KBM-7 (cell line): ENCODE measurements at regions not wholly inside any gene's neighbourhood (a gene's known extent, or its start where the extent isn't known, plus 50 kb on each side); places are given as distances from the start of the nearest gene placed in this dataset.
"Not testable (repeated sequence)": the region's sequence is repeated elsewhere in the genome, so short reads cannot be mapped to it uniquely, and the experiment has no call there.

Experiments
- DNase-seq: peaks from one replicate; pipeline ENCODE4 v3.0.0-alpha.2; 2015
- in situ Hi-C: fragments of 300-500 bp; cut with MboI; formaldehyde crosslinking; loops from 2 replicates; pipeline ENCODE4 v1.14.3; 2020; ENCODE audit warnings: low sequenced_read_pairs, low pct_unique_long_range_greater_than_20kb, mixed read lengths

DNA sequence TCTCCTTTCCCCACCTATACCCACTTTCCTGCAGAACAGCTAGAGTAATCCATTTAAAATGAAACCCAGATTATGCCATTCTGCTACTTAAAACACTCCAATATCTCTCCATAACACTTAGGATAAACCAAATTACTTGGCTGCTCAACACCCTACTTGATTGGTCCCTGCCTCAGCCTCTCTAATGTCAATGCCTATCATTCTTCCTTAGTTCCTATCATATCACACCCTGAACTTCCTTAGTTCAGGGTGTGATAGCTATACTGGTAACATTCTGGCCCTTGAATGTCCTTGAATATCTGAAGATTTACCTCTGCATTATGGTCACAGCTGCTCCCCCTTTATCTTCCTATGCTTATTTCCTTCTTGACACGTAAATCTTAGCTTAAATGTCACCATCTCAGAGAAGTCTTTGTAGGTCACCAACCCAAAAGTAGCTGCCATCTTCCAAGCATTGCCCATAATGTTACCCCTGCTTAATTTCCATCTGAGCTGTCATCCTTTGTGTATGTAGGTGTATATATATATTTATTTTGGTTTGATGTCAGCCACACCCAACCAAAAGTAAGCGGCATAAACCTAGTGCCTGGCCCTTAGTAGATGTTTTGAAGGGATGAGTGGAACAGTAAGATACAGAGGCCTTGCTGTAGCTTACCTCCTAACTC is 379.8 kb downstream of the PTPRC start:
- in situ Hi-C loops: no loop called here

DNA sequence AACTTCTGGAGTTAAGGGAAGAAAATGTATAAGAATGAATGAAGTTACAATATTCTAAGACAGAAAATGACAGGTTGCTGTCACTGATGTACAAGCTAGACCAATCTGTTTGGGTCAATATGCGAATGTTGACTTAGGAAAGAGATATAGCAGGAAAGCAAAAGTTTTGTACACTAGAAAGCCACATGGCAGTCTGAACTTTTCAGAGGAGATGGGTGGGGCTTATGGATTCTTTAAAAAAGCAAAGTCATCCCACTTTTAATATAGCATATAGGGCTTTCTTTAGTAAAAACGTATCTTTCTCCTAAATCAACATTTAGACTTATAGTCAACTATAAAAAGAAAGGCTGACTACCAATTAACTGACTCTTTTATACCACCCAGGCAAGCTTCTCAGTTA is 381.2 kb downstream of the PTPRC start:
- no peak for DNase-seq

More for the DNA sequence above, 379.8 kb downstream of the PTPRC start:
- DNase-seq: no peak

DNA sequence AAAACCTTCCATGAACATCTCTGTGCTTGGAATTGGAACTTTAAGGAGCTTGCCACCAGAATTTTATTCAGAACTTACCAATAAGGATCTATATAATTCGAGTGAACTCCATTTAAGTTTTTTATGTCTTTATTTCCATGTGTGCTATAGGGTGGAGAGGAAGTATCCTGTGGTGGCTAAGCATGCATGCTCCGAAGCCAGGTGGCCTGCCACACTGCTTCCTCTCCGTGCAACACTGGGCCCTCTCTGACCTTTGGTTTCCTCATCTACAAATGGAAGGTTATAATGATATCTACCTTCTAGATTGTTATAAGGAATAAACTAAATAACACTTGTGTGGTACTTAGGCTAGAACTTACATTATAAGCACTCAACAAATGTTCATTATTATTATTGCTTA is 382.1 kb downstream of the PTPRC start:
- in situ Hi-C loops: no loop called here
- DNase-seq: peak; percentile 75

More for the DNA sequence above, 381.2 kb downstream of the PTPRC start:
- in situ Hi-C loops: no loop called here

DNA sequence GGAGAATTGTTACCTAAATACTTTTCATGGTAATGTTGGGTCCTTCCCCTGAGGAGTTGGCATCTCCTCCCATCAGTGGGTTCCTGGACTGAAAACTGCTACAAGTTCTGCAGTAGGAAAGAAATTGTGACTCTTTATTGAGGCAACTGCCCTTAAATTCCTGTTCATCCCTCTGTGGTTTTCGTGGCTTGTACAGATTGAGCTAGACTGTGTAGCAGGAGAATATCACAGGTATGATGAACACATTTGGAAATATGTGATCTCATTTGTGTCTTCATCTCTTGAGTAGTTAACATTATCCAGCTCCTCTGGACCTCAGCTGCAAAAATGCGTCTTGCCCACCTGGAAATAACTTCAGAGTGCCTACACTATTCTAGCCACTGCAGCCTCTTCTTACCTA is 390.6 kb downstream of the PTPRC start:
- DNase-seq: peak; percentile 45
- in situ Hi-C loops: no loop called here

DNA sequence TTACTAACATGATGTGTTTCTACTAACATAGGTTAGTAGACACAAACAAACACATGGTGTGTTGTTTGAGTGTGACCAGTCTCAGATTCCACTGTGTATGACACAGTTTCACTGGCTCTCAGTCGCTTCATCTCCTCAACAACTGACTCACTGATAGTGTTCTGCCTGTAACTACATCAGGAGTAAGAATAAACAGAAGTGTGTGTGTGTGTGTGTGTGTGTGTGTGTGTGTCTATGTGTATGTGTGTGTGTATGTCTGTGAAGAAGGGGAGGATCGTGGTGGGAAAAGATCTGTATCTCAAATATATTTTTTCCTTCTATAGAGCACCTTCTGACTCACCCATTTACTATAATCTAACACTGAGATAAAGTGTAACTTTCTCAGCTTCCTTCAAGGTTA is 391.0 kb downstream of the PTPRC start:
- in situ Hi-C loops: no loop called here
- DNase-seq: no peak

DNA sequence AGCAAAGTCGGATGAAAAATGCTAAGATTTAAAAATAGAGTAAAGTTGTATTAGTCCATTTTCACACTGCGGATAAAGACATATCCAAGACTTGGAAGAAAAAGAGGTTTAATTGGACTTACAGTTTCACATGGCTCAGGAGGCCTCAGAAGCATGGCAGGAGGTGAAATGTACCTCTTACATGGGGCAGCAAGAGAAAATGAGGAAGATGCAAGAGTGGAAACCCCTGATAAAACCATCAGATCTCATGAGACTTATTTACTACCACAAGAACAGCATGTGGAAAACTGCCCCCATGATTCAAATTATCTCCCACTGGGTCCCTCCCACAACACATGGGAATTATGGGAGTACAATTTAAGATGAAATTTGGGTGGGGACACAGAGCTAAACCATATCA is 391.7 kb downstream of the PTPRC start:
- in situ Hi-C loops: not testable (repeated sequence)
- peak; percentile 63 for DNase-seq

DNA sequence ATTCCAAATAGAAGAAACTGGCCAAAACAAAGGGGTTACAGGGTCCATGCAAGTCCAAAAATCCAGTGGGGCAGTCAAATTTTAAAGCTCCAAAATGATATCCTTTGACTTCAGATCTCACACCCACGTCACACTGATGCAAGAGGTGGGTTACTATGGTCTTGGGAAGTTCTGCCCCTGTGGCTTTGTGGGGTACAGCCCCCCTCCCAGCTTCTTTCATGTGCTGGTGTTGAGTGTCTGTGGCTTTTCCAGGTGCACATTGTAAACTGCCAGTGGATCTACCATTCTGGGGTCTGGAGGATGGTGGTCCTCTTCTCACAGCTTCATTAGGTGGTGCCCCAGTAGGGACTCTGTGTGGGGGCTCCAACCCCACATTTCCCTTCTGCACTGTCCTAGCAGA is 392.3 kb downstream of the PTPRC start:
- DNase-seq, in situ Hi-C loops: not testable (repeated sequence)

DNA sequence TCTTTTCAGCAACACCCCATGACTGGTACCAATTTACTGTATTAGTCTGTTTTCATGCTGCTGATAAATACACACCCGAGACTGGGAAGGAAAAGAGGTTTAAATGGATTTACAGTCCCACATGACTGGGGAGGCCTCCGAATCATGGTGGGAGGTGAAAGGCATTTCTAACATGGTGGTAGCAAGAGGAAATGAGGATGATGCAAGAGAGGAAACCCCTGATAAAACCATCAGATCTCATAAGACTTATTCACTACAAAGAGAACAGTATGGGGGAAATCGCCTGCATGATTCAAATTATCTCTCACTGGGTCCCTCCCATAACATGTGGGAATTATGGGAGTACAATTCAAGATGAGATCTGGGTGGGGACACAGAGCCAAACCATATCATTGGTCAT is 393.6 kb downstream of the PTPRC start:
- peak; percentile 74 for DNase-seq

DNA sequence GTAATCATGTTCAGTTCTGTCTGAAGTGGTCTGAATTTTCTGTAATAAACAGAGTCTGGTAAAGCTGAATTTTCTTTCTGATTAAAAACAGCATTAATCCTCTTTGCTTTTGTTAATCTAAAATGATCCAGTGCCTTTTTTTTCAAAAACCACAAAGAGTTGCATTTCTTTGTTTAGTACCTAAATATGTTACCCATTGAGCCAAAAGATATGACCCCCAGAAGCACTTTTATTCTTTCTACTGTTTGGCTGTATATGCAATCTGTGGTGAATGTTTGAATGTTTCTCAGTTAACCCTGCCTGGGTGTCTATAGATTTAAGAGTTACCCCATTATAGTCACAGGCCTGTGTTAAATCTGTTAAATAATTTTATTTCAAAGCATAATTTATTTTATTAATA is 394.8 kb downstream of the PTPRC start:
- in situ Hi-C loops: no loop called here
- no peak for DNase-seq

More for the DNA sequence above, 393.6 kb downstream of the PTPRC start:
- in situ Hi-C loops: not testable (repeated sequence)

DNA sequence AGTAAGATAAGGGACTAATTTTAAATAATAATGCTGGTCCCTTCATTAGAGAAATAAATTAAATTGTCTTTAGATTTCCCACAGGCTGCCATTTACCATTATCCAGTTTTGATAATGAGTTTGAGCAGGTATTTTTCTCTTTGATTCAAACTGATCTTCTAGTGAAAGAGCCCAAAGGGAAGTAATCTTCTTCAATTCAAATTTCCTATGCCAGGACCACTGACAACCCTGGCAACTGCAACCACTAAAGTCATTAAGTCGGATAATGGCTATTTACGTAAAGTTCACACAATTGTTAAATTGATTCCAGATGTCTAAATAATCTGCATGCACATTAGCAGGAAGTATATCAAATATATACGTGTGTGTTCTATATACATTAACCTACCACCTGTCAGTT is 399.3 kb downstream of the PTPRC start:
- DNase-seq: no peak
- in situ Hi-C loops: no loop called here

DNA sequence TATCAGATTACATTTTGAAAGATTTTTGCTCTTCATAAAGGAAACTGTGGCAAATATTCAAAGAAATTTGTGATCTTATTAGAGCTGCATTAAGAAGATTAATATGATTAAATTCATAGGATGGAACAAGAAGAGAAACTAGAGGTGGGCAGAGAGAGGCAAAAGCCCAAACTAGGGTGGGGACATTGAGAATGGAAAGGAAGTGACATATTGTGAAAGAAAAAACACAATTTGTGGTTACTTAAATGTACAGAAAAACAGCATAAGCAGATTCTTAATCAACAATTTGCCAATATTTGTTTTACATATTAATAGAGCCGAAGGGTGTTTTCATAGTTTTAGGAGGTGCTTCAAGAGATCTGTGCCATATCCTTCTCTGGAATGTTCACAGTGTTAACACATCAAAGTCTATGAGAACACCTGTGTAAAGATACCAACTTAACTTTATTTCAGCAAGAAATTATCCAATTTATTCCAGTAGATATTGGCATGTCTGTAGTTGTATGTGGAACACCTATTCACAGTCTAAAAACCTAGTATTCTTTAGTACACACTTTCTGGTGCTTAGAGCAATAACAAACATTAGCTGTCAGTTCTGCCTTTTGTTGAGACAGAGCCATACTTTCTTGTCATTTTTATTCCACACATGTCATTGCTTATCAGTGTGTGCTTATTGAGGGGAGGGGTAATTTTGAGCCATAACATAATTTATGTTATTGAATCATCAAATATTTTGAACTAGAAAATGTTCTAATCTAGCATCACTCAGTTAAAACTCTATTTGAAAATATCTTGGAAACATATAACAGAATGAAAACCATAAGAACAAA is 401.5 kb downstream of the PTPRC start:
- in situ Hi-C loops: no loop called here
- DNase-seq: no peak

DNA sequence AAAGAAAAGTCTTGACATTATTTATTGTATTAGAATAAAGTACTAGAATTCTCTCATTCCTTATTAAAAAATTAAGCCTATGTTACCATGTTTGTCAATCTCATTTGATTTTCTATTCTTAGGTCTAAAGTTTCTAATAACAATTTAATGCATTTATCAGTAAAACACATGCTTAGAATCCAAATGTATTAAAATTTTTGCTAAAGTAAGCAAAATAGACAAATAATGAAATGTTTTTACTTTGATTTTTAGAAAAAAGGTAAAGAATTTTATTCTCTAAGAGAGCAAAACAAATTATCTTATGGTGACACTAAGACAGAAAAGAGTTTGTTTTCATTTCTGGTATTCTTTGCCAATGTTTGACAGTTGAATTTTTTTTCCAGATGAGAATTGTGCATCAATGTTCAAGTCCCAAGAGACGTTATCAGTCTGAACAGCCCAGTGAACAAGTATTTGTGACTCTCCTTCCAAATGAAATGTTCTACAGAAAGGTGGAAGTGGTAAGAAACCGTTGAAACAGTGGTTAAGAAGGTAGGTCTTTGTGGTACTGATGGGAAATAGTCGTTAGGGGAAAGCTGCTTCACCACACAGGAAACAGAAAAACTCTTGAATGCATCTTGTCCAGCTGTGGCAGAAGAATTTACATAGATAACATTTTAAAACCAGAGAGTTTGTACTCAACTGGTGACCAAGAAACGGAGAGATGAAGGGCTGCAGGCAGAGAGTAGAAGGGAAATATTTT is 402.5 kb downstream of the PTPRC start:
- DNase-seq: peak; percentile 99
- in situ Hi-C loops: no loop called here

DNA sequence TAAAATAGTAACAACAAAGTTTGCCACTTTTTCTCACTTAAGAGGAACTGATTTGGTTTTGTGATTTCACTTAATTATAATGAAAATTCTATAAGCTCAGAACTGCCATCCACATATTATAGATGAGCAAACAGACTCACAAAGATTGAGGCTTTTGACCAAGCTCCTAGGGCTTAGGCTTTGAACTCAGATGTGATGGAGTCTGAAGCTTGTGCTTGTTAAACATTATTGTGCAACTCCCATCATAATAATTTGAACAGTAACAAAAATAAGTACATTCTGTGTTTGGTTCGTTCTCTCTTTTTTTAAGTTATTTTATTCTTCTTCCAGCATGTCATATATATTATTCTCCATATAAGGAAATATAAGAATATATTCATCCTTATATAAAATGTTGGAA is 403.4 kb downstream of the PTPRC start:
- no peak for DNase-seq
- in situ Hi-C loops: no loop called here

DNA sequence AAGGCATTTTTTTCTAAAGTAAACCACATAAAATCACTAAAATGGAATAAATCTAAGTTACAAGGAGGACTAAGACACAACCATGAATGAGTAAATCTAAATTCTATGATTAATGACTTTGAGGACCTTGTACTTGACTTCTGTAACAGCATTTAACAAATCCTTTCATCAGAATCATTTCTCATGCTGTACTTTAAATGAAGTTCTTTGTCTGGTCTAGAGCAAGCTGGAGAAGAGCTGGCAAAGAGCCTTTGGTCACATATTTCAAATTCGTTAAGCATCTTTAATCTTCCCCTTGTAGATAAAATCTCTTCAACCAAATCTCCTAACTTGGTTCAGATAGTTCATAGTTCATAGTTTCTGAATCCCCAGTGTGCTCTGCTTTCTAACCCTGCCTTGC is 405.4 kb downstream of the PTPRC start:
- in situ Hi-C loops: no loop called here
- DNase-seq: no peak

DNA sequence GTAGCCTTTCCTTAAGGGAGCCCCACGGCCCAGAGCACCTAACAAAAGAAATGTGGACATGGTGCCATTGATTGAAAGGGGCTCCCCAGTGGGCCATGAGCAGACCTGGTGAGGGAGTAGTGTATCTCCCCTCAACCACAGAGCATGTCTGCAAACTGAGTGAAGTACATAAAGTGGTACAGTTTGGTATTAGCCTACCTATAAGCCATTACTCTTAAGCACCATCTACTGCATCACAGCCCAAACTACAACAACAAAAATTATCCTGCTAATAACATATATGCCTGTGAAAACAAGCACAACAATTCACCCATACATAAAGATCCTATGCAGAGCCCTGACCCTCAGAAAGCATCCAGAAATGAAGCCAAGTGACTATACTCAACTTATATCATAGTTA is 407.8 kb downstream of the PTPRC start:
- DNase-seq: no peak
- in situ Hi-C loops: no loop called here

DNA sequence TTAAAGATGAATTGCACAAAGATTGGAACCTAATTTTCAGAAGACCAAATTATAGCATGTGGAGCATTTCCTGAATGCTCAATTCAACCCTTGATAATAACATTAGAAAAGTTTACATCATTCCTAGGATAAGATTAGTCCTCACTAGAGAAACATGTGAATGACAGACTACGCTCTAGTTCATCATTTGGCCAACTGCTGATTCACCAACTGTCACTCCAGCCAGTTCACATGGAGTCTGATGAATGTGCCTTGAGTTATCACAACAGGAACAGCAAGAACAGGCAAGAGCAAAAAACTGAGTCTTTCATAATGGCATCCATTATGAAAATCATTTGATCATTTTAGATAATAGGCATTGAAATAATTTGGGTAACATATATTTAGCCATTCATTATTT is 415.9 kb downstream of the PTPRC start:
- no peak for DNase-seq
- in situ Hi-C loops: no loop called here

DNA sequence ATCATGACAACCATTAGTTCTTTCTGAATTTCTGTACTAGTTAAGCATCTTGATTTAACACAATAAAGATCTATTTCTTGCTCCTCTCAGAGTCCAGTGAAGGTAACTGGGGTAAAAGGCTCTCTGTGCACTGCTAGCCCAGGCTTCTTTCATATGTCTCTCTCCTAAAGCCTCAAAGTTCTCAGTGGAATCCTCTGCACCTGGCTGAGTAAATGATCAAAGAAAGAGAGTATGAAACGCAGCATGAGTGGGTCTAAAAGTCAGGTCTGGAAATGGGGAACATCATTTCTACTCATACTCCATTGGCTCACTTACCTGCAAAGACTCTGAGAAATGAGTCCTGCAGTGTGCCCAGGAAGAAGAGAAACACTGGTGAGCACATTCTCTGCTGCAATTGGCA is 418.5 kb downstream of the PTPRC start:
- DNase-seq: no peak
- in situ Hi-C loops: no loop called here

DNA sequence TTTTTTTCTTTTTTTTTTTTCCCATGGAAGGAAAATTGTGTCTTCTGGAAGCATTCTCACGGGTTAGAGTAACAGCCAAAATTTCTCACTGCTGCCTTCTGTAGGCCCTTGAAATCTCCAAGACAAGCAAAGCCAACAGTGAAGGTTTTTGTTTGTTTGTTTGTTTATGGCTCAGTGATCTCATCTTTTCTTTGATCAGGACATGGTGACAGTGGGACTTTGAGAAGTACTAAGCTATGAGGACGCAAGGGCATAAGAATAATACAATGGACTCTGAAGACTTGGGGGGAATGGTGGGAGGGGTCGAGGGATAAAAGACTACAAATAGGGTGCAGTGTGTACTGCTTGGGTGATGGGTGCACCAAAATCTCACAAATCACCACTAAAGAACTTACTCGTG is 419.4 kb downstream of the PTPRC start:
- no peak for DNase-seq
- in situ Hi-C loops: no loop called here

DNA sequence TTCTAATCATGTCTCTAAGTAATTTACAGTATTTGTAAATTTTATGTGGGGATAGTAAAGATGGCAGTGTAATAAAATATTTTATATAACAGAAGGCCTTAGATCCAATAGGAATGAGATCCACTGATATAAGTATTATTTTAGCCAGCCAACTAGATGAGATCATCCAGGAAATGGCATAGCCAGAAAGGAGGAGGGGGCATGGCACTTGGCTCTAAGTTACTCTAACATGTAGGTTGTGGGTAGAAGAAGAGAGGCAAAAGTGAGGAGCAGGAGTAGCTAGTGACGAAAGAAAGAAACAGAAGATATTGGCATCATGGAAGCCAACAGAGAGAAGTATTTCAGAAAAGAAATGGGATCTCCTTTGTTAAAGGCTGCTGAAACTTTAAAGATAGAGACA is 426.1 kb downstream of the PTPRC start:
- DNase-seq: no peak
- in situ Hi-C loops: no loop called here

DNA sequence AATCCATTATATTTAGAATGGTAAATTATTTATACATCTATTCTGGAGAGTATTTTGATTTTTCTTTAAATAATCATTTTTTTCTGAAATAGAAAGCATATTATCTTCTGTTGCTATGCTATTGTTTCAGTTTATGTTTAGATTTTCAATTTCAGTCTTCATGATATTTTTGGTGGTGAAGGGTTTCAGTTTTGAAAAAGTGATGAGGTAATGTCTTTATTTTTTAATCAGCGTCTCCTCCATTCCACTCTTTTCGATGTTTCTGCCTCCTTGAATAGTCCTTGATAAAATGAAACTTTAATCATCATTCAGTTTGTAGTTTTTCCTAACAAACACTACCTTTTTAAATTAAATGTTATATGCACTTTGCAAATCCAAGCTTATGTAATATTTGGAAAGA is 428.6 kb downstream of the PTPRC start:
- DNase-seq: no peak
- in situ Hi-C loops: no loop called here
